ENCODE measurements at regions not wholly inside any gene's neighbourhood (a gene's known extent, or its start where the extent isn't known, plus 50 kb on each side); places are given as distances from the start of the nearest gene placed in this dataset.
"Not testable (repeated sequence)": the region's sequence is repeated elsewhere in the genome, so short reads cannot be mapped to it uniquely, and the experiment has no call there.

DNA sequence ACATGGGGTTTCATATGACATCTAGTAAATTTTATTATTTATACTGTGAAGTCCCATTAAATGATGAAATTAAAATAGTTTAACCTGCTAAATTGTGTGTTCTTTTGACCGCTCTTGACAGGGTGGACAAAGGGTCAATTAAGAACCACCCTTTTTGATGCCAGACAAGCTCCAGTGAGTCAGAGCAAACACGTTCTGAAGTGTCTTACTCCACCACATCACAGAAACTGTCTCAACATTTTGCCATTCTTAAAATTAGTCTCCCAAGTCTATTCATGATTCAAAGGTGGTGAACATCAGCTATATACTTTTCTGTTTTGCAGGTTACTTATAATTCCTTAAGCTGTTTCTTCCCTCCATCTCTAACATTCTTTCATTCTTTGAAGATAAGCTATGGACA is 142.1 kb downstream of the SPATA31A6 start:
- not testable (repeated sequence) for DNase-seq (ENCODE audit: low read depth, low spot score)

DNA sequence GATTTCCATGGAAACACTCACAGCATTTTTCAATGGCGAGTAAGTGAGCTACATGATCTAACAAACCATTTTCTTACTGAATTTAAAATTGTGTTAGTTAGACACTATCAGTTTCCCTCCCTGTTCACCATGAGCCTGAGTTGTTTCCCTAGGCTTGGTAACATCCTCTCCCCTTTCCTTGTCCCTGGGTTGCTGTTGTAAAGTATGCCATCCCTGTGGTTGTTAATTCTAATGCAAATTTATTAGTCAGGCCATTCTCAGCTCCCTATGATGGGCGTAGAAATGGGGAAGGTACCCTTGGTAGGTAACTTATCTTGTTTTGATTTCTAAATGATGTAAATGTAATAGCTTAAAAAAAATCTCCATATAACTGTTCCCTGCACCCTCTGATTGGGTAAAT is 143.0 kb downstream of the SPATA31A6 start:
- DNase-seq (ENCODE audit: low read depth, low spot score): not testable (repeated sequence)

DNA sequence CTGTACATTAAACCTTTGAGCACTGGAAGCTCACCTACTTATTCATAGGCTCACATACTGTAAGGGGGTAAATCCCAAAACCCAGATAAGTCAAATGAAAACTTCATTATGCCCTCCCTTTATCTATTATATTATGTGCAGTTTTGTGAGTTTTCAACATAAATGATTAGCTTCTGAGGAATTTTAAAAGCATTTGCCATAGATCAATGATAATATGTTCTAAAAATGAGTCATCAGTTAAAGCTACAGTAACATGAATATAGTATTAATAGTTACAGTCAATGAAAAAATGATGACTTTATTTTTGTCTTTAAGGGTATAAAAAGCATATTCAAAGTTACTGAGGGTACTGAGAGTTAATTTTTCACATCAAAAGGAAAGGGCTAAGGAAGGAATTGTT is 151.9 kb downstream of the SPATA31A6 start:
- DNase-seq (ENCODE audit: low read depth, low spot score): not testable (repeated sequence)

DNA sequence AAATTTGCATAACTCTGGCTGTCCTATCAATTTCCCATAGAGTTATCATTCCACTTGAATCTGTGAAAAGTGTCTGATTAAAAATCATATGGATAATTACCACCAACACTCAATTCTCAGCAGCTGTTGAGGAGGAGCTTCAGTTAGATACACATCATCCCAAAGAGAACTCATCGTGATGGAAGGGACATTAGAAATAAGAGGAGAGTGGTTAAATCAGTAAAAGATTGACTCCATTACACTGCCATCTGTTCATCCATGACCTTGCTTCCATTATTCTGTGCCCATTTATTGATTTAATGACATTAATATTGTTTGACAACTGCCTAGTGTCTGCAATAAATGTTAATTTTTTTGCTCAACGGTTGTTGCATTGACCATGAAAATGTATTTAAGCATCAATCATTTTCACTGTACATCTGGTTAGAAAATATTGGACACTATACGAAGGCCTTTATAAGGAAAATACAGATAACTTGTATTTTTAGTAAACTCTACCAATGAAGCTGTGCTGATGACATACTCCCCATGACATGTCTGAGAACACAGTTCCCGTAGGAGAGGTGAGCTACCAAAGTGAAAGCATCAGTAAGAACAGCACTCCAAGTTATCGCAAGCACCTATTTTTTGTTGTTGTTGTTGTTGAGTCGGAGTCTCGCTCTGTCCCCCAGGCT is 152.7 kb downstream of the SPATA31A6 start:
- DNase-seq (ENCODE audit: low read depth, low spot score): not testable (repeated sequence)

DNA sequence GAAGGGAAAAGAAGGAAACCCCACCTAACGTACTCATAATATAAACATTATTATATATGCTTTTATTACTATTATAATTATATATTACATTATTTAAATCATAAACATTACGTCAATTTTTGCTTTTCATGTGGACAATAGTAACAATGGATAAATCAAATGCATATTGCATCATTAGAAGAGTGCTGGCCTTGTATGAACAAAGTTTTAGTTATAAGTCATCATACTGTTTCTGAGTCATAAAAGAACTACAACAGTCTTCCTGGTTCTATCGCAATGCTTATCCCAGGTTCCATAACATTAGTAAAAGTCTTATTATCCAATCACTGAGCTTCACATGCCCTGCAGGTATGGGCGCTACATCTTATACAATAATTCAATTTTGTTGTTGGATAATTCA is 154.8 kb downstream of the SPATA31A6 start:
- not testable (repeated sequence) for DNase-seq (ENCODE audit: low read depth, low spot score)

DNA sequence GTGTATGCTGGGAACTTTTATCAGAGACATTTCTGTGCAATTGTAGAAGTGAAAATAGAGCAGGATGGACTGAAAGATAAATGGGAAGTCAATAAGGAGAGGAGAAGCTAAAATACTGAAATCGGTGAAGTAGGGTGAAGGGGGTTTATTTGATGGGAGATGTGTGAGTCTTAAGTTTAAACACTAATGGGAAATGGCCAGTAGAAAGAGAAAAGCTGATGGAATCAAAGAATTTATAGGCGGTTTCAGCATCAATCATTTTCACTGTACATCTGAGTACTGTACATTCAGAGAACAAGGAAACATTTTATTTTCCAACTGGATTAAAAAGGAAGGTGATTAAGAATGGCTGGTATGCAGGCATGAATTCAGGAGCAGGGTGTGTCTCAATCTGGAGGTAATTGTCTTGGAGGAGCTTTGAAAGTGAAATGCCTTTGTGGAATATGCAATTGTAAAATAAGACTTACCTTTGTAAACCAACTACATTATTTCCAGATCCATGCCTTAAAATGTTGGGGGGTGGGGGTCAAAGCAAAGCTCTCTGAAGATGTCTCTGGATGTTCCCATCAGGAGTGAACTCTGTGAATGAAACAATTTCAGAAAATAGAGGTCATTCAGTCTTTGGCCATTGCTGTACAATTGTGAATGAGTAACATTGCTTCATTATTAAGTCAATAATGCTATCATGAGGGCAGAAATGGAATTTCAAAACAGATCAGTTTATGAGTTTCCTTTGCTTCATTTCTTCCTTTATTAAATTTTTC is 156.4 kb downstream of the SPATA31A6 start:
- DNase-seq (ENCODE audit: low read depth, low spot score): not testable (repeated sequence)

DNA sequence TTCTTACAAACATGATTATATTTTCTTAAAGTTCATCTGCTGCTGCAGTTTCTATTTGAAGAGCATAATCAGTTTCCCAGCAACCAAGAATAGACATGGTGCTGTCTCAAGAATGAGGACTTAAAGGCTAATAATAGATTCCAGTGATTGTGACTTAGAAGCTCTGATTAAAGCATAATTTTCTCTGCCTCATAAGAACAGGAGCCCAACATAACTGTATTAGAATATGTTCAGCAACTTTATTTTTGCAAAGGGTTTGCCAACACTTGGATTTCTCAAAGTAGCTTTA is 156.9 kb downstream of the SPATA31A6 start:
- DNase-seq (ENCODE audit: low read depth, low spot score): not testable (repeated sequence)

DNA sequence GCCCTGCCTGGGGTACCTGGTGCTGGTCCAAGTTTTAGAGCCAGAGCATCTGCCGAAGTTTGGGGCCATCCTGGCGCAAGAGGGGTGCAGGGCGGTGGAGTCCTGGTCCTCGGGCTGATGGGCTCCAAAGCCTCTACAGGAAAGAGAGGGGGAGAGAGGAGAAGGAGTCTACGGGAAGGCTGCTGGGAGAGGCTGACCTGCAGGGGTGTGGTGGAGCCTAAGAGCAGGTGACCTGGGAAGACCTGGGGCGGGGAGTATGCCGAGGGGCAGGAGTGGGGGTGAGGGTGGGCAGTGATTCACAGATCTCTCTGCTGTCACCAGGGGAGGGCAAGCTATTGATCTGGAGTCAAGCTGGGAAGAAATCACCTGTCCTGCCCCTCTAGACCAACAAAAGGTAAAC is 158.4 kb downstream of the SPATA31A6 start:
- not testable (repeated sequence) for DNase-seq (ENCODE audit: low read depth, low spot score)

DNA sequence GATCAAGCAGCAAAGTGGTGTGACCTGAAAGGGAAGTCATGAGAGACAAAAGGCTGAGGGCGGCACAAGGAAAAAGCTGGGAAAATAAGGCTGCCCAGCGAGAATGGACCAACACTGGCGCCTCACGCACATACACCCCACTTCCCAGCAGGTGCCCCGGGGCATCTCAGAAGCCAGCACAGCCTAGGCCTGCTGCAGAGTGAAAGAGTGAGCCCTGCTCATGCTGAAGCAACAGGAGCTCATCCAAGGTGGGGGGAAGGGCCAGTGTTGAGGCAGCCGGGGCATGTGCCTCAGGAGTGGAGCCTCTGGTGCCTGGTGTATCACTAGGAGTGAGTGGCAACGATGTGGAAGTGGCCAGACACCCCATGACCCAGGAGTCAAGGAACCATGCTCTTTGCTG is 158.8 kb downstream of the SPATA31A6 start:
- DNase-seq (ENCODE audit: low read depth, low spot score): not testable (repeated sequence)

DNA sequence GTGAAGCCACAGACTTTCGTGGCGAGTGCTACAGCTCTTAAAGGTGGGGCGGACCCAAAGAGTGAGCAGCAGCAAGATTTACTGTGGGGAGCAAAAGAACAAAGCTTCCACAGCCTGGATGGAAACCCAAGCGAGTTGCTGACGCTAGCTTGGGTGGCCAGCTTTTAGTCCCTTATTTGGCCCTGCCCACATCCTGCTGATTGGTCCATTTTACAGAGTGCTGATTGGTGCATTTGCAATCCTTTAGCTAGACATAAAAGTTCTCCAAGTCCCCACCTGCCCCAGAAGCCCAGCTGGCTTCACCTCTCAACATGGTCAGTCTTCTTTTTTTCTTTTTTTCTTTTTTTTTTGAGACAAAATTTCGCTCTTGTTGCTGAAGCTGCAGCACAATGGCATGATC is 161.0 kb downstream of the SPATA31A6 start:
- not testable (repeated sequence) for DNase-seq (ENCODE audit: low read depth, low spot score)

DNA sequence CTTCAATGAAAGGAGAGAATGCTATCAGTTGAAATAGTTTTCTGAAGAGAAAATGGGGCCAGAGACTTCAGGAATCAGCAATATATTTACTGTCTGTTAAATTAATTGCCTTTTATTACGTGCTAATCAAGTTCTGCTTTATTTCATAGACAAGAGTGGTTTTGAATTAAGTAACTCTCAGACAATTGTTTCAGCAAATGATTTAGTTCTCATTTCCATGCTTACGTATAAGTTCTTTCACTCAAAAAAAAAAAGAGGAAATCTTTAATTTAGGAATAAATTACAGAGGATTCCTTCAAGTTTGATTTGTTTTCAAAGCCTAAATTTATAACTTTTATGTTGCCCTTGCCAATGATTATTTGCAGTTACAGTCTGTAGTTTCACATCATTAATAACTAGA is 163.5 kb downstream of the SPATA31A6 start:
- DNase-seq (ENCODE audit: low read depth, low spot score): not testable (repeated sequence)

DNA sequence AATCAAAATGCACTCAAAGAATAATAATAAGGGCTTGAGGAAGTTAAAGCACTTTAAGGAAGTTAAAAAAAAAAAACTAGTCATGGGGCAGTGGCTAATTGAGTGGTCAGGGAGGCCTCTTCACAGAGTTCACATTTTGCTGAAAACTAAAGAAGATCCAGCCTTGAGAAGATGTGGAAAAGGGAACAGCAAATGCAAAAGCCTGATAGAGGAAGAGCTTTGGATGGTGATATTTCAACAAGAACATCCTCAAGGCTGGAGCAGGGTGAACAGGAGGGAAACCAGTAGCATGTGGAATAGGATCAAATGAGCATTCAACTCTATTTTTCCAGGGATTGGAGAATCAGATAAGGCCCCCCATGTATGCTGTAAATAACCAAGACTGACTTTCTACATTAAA is 165.7 kb downstream of the SPATA31A6 start:
- DNase-seq (ENCODE audit: low read depth, low spot score): not testable (repeated sequence)

DNA sequence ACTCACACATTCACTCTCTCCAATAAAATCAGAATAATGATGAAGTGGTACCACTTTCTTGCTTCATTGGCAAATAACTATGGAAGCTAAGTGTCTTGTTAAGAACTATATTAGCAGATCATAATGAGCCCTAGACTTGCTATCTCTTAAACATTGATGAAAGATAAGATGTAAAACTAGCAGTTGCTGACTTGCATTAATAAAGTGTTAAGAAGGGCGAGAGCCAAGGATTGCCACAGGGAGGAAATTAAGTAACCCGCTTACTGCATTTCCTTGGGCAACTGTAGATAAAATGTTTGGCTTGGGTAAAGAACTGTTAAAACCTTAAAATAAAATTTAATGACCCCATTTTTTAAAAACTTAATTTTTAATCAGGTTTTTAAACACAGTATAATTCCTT is 167.0 kb downstream of the SPATA31A6 start:
- DNase-seq (ENCODE audit: low read depth, low spot score): not testable (repeated sequence)

DNA sequence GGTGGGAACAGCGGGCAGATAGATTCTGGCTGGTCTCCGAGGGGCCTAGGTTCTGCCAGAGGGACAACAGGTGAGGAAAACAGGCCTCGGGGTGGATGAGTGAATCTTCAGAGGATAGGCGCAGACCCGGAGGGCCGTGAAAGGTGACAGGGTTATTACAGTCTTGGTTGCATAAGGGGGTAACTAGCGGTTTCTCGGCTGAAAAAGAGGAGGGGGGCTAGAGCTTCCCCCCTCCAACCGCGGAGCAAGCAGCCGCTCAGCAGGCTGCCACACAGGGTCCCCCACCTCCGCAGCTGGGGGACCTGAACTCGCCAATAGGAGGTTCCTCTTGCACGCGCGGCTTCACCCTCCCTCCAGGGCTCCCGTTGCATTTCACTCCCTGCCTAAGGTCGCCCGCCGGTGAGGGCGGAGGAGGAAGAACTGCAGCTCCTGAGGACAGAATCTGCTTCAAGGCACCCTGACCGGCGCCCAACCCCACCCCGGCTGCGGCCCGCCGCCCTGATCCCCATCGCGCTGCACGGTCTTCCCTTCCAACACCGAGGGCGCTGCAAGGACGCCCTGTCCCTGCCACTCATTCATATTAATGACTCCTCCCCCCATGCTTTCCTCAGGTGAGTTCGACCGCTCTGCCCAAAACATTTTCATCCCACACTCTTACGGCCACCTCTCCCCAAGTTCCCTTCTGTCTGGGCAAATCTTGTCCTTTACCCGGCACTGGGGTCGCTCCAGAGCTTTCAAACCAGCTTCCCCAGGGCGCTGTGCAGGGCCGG is 174.3 kb downstream of the SPATA31A6 start:
- not testable (repeated sequence) for DNase-seq (ENCODE audit: low read depth, low spot score)

DNA sequence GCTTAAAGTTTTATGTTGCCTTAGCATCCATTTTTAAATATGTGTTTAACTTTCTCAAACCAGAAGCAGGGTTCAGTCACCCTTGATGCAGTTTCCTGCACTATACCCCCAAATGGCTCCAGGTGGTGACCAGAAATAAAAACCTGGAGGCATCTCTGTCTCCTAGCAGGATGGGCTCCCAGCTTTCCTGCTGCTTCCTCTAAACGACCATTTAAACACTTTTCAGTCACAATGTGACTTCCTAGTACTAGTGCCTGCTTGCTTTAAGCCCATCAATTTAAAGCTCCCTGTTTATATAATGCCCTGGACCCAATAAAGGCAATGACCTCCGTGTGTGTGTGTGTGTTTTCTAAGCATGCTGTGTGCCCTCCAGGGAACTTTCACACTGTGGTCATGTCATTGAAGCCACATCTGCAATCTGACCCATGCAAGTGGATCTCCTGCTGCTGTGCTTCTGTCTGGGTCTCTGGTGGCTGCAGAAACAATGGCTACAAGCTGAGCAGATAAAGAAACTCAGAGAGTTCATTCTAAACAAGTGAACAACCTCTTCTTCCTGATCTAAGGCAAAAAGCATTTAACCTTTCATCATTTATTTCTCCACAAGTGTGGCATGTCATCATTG is 175.3 kb downstream of the SPATA31A6 start:
- peak; percentile 26 for DNase-seq (ENCODE audit: low read depth, low spot score)

DNA sequence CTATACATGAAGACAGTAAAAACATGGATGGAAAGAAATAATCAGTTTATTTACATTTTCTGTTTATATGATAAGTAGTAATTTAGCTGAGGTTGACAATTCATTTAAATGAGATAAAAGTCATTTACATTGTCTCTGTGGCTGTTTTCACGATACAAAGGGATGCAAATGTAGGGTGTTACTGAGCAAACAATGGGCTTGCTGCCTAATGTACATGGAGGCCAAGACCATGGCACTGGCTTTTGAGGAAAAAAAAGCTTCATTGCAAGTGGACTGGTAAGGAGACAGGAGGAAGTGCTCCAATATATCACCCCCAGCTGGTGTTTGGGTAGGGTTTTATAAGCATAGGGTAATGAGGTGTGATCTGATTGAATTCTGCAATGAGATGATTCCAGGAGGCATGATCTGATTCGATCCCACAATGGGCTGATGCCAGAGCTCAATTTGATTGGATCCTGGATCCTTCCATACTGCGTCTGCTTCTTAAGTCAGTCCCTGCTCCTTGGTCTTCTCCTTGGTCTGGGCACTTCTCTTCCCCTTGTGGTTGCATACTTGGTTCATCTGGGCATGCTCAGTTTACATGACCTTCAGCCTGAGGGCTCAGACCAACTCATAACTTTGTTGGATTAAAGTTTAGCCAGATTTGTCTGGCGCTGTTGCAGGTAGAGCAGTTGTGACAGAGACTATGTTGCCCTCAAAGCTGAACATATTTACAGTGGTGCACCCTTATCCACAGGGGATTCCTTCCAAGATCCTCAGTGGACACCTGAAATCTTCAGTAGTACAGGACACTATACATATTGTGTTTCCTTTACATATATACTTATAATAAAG is 181.2 kb downstream of the SPATA31A6 start:
- DNase-seq (ENCODE audit: low read depth, low spot score): not testable (repeated sequence)

DNA sequence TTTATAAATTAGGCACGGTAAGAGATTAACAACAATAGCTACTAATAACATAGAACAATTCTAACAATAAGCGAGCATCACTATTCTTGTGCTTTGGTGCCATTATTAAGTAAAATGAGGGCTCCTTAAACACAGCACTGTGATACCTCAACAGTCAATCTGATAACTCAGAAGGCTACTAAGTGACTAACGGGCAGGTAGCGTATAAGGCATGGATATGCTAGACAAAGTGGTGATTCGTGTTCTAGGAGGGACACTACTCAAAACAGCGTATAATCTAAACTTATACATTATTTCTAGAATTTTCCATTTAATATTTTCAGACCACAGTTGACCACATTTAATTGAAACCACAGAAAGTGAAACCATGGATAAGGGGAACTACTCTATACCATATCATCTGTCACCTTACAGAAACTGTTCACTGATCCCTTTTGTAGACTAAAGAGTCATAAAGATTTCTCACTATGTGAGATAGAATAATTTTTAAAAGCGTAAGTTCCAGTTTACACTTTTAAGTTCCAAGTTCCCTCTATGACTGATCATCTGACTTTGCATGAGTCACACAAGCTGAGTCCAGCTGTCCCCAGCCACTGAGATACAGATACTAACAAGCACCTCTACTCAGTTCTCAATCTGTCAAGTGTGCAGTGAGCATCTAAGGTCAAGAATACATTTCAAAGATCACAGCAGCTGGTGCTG is 181.9 kb downstream of the SPATA31A6 start:
- DNase-seq (ENCODE audit: low read depth, low spot score): not testable (repeated sequence)

DNA sequence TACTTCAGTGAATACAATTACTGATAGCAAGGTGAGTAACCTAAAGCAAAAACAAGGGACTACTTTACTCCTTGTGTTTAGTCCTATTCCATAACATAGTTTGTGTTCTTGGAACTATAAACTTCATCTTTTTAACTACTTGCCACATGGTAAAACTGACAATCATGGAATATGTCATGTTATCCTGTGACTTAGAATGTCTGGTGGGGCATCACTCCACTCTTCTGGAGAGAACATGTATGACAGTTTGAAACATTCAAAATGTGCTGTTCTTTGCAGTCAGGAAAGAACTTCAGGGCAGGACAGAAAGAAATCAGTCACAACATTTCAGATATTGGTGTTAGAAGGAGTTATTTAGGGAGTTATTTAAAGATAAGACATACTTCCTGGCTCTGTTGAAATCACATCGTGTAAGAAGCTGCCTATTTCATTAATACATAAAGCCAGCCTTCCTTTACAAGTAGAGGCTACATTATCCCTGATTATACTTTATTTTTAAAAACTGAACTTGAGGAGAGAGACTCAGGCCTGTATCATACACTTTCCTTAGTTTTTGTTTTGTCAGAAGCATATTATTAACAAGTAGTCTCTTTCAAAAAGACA is 184.9 kb downstream of the SPATA31A6 start:
- not testable (repeated sequence) for DNase-seq (ENCODE audit: low read depth, low spot score)

DNA sequence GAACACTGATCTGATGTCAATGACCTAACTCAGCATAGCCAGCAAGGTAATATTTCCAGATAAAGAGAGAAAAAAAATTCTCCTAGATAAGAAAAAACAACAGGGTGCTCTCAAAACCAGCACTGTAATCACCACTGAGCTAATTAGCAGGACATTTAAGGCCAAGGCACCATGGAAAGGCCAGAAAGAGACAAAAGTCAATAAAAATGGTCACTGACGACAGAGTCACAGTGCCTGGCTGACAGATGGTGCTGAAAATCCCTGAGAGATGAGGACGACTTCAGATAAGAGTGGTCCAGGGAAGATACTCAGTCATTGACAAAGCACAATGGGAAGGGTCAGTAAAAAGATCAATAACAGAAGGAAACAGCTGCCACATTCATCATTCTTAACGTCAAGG is 186.7 kb downstream of the SPATA31A6 start:
- not testable (repeated sequence) for DNase-seq (ENCODE audit: low read depth, low spot score)

DNA sequence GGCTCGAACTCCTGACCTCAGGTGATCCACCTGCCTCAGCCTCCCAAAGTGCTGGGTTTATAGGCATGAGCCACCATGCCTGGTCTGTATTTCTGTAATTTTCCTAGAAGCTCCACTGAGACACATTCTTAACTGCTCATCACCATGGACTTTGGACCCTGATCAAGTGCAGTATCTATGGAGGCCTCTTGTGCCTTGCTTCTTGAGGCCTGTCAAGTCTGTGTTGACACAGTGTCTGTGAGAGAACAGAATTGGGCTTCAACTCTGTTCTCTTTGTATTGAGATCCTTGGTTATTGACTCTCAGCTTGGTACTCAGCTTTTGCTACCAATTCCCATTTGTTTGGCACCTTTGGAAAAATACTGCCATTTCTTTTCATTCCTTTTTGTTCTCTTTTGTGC is 188.0 kb downstream of the SPATA31A6 start:
- not testable (repeated sequence) for DNase-seq (ENCODE audit: low read depth, low spot score)

Measured in ELF-1 (cell line).